ENCODE measurements at regions not wholly inside any gene's neighbourhood (a gene's known extent, or its start where the extent isn't known, plus 50 kb on each side); places are given as distances from the start of the nearest gene placed in this dataset.

DNA sequence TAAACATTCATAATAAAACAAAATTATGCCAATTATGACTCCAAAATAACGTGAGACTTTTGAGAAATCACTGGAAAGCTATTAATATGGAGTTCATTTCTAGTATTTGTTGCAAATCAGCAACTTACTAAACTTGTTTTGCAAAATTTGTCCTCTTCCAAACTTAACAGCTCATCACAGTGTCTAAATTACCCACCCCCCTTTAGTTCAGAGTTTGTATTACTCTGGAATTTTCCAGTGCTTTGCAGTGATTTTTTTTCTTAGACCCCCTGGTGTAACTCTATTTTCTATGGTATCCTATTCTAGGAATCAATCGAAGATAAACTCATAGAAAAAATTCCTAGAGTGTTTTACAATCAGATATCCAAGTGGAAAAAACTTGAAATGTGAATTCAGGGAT, 72.4 kb upstream of the CACHD1 start:
- POLR2A ChIA-PET, result no interaction called here
- no peaks in the 10 kb centered on the region for H3K4me1 ChIP-seq
- no peak for TF ChIP-seq EHF (CRISPR knock-in tag; IDR thresholded peaks at IDR 0.05)
- TF ChIP-seq CBX8 (IDR thresholded peaks at IDR 0.05), result no peak
- no peak for TF ChIP-seq CEBPB (IDR thresholded peaks at IDR 0.05)
- no peak for TF ChIP-seq HOXA7 (CRISPR knock-in tag; IDR thresholded peaks at IDR 0.05)
- no peak for TF ChIP-seq EHMT2 (IDR thresholded peaks at IDR 0.05; ENCODE audit: low read depth)
- no peak for TF ChIP-seq FOSL2 (IDR thresholded peaks at IDR 0.05)
- TF ChIP-seq FOSL2 (CRISPR knock-in tag; IDR thresholded peaks at IDR 0.05), result no peak
- TF ChIP-seq FOXS1 (CRISPR knock-in tag; IDR thresholded peaks at IDR 0.05), result no peak
- no peak for TF ChIP-seq CHD4 (IDR thresholded peaks at IDR 0.05; ENCODE audit: borderline replicate concordance)
- no peak for TF ChIP-seq TFCP2L1 (CRISPR knock-in tag; IDR thresholded peaks at IDR 0.05)
- TF ChIP-seq, protein P1, sequence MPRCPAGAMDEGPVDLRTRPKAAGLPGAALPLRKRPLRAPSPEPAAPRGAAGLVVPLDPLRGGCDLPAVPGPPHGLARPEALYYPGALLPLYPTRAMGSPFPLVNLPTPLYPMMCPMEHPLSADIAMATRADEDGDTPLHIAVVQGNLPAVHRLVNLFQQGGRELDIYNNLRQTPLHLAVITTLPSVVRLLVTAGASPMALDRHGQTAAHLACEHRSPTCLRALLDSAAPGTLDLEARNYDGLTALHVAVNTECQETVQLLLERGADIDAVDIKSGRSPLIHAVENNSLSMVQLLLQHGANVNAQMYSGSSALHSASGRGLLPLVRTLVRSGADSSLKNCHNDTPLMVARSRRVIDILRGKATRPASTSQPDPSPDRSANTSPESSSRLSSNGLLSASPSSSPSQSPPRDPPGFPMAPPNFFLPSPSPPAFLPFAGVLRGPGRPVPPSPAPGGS (IDR thresholded peaks at IDR 0.05), result no peak
- no peak for ATAC-seq
- H3K4me2 ChIP-seq, result no peak overlapping the region
- no peak overlapping the region for H3K27ac ChIP-seq
- FAIRE-seq, result no peak
- H3K4me3 ChIP-seq, result no peak overlapping the region
- WGBS (ENCODE audit: missing lambda C conversion rate), result 17% methylated on average over 2 of the region's 2 CpGs
- DNase-seq (ENCODE audit: low read depth in 1 of 2, low spot score in 1 of 2), result no peak
- CTCF ChIA-PET, result interaction anchor here (1.0 kb wide), 1 partner anchor 13 kb away, joined by 3 read pairs; no protein-coding TSS in a partner anchor
- no peaks in the 10 kb centered on the region for H3K9me3 ChIP-seq

DNA sequence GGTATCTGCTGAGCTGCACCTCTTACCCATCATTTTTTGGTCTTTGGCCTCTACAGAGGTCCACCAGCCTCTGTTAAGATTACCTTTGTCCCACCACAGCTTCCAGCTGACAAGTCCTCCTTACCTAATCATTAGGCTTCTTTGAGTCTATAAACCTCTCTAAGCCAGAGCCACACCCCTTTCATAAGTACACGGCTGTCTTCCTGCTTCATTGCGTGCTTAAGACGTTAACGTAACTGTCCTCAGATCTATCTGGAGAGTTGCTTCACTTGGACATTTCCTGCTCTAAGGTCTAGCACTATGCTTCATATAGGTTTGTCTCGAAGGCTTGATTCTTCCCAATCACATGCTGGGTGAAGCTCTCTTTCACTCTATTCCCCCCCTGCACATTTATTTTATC, 71.0 kb upstream of the CACHD1 start:
- 75% methylated on average over 5 of the region's 5 CpGs for WGBS (ENCODE audit: missing lambda C conversion rate)
- DNase-seq (ENCODE audit: low read depth in 1 of 2, low spot score in 1 of 2) (no peak), ATAC-seq (no peak), FAIRE-seq (no peak)
- Histone ChIP-seq H3K27ac (no peak overlapping the region), H3K9me3 (no peaks in the 10 kb centered on the region), H3K4me3 (no peak overlapping the region), H3K4me1 (no peaks in the 10 kb centered on the region), H3K4me2 (no peak overlapping the region)
- POLR2A ChIA-PET, result no interaction called here
- CTCF ChIA-PET, result no interaction called here
- TF ChIP-seq CBX8 (IDR thresholded peaks at IDR 0.05) (no peak), NFE2L2 (conservative IDR thresholded peaks at IDR 0.05; ENCODE audit: low read length) (no peak), FOXS1 (CRISPR knock-in tag; IDR thresholded peaks at IDR 0.05) (no peak), MAFK (IDR thresholded peaks at IDR 0.05; ENCODE audit: partially characterized antibody) (no peak), RARB (CRISPR knock-in tag; IDR thresholded peaks at IDR 0.05) (no peak), EHMT2 (IDR thresholded peaks at IDR 0.05; ENCODE audit: low read depth) (no peak), MYC (IDR thresholded peaks at IDR 0.05; ENCODE audit: borderline replicate concordance, low read length) (no peak), CBX2 (IDR thresholded peaks at IDR 0.05; ENCODE audit: borderline replicate concordance, low read depth) (no peak), ZFP36 (IDR thresholded peaks at IDR 0.05; ENCODE audit: borderline replicate concordance, partially characterized antibody) (no peak), RCOR1 (IDR thresholded peaks at IDR 0.05; ENCODE audit: low read depth, low read length) (no peak), HOXB13 (CRISPR knock-in tag; IDR thresholded peaks at IDR 0.05; ENCODE audit: low read depth) (no peak), HEYL (CRISPR knock-in tag; IDR thresholded peaks at IDR 0.05) (no peak), SMC3 (IDR thresholded peaks at IDR 0.05) (no peak), MAX (IDR thresholded peaks at IDR 0.05) (no peak), E2F6 (IDR thresholded peaks at IDR 0.05; ENCODE audit: borderline replicate concordance, low read depth) (no peak), JUN (IDR thresholded peaks at IDR 0.05) (no peak)
- TF ChIP-seq, protein P2, sequence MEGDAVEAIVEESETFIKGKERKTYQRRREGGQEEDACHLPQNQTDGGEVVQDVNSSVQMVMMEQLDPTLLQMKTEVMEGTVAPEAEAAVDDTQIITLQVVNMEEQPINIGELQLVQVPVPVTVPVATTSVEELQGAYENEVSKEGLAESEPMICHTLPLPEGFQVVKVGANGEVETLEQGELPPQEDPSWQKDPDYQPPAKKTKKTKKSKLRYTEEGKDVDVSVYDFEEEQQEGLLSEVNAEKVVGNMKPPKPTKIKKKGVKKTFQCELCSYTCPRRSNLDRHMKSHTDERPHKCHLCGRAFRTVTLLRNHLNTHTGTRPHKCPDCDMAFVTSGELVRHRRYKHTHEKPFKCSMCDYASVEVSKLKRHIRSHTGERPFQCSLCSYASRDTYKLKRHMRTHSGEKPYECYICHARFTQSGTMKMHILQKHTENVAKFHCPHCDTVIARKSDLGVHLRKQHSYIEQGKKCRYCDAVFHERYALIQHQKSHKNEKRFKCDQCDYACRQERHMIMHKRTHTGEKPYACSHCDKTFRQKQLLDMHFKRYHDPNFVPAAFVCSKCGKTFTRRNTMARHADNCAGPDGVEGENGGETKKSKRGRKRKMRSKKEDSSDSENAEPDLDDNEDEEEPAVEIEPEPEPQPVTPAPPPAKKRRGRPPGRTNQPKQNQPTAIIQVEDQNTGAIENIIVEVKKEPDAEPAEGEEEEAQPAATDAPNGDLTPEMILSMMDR (IDR thresholded peaks at IDR 0.05), result no peak
- TF ChIP-seq, protein P3, sequence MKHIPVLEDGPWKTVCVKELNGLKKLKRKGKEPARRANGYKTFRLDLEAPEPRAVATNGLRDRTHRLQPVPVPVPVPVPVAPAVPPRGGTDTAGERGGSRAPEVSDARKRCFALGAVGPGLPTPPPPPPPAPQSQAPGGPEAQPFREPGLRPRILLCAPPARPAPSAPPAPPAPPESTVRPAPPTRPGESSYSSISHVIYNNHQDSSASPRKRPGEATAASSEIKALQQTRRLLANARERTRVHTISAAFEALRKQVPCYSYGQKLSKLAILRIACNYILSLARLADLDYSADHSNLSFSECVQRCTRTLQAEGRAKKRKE (CRISPR knock-in tag; IDR thresholded peaks at IDR 0.05; ENCODE audit: low read depth), result no peak
- TF ChIP-seq, protein P4, sequence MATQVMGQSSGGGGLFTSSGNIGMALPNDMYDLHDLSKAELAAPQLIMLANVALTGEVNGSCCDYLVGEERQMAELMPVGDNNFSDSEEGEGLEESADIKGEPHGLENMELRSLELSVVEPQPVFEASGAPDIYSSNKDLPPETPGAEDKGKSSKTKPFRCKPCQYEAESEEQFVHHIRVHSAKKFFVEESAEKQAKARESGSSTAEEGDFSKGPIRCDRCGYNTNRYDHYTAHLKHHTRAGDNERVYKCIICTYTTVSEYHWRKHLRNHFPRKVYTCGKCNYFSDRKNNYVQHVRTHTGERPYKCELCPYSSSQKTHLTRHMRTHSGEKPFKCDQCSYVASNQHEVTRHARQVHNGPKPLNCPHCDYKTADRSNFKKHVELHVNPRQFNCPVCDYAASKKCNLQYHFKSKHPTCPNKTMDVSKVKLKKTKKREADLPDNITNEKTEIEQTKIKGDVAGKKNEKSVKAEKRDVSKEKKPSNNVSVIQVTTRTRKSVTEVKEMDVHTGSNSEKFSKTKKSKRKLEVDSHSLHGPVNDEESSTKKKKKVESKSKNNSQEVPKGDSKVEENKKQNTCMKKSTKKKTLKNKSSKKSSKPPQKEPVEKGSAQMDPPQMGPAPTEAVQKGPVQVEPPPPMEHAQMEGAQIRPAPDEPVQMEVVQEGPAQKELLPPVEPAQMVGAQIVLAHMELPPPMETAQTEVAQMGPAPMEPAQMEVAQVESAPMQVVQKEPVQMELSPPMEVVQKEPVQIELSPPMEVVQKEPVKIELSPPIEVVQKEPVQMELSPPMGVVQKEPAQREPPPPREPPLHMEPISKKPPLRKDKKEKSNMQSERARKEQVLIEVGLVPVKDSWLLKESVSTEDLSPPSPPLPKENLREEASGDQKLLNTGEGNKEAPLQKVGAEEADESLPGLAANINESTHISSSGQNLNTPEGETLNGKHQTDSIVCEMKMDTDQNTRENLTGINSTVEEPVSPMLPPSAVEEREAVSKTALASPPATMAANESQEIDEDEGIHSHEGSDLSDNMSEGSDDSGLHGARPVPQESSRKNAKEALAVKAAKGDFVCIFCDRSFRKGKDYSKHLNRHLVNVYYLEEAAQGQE (IDR thresholded peaks at IDR 0.05), result no peak
